HEK293 (cell line): ENCODE measurements at regions not wholly inside any gene's neighbourhood (a gene's known extent, or its start where the extent isn't known, plus 50 kb on each side); places are given as distances from the start of the nearest gene placed in this dataset.
A peak's percentile ranks its signal among the peaks of the same experiment; 100 is the strongest.

Source experiments
- CTCF ChIA-PET: fragments of 350-600 bp; formaldehyde crosslinking; extraction: SDS; loops from one replicate; lab custom pipeline; 2021; ENCODE audit warnings: antibody characterized with exemption; lab: Yijun Ruan, JAX
- POLR2A ChIA-PET: fragments of 300-600 bp; formaldehyde crosslinking; extraction: SDS; loops from one replicate; lab custom pipeline; 2020; ENCODE audit warnings: antibody characterized with exemption, inconsistent platforms; lab: Yijun Ruan, JAX
- H3K27ac ChIP-seq: fragments of 200-500 bp; sonication (Bioruptor generic); 2 replicates; pipeline ENCODE4 v1.5.1; 2014; ENCODE audit warnings: low read depth, low read length, control low read depth, inconsistent platforms; ENCODE audit errors: extremely low read depth
- H3K36me3 ChIP-seq, 2 experiments: fragments of 200-500 bp in 1 of 2; sonication (Bioruptor generic) in 1 of 2; 1 replicate in 1 of 2; 2 replicates in 1 of 2; pipeline ENCODE4 v1.5.1; 2014 to 2017; ENCODE audit warnings: inconsistent platforms in 2 of 2, low read length in 2 of 2; ENCODE audit not compliant: control insufficient read depth in 2 of 2, insufficient read depth in 1 of 2
- H3K4me1 ChIP-seq: fragments of 200-500 bp; sonication (Bioruptor generic); 2 replicates; pipeline ENCODE4 v1.5.1; 2014; ENCODE audit warnings: mild to moderate bottlenecking, low read length, inconsistent platforms; ENCODE audit not compliant: control insufficient read depth, insufficient read depth
- H3K4me3 ChIP-seq: 2 replicates; pipeline ENCODE4 v1.5.1; 2011; ENCODE audit warnings: low read depth, mild to moderate bottlenecking, control low read depth, low read length, moderate library complexity
- H3K9me3 ChIP-seq: fragments of 200-500 bp; sonication (Bioruptor generic); 2 replicates; pipeline ENCODE4 v1.5.1; 2014; ENCODE audit warnings: low read depth, low read length, inconsistent platforms; ENCODE audit not compliant: control insufficient read depth, insufficient read depth
- GLI4 ChIP-seq: fragments of 450-650 bp; formaldehyde crosslinking; IDR thresholded peaks from 2 replicates; pipeline ENCODE4 v1.5.1; 2016; ENCODE audit warnings: missing biosample characterization, missing genetic modification characterization
- GLIS2 ChIP-seq: fragments of 450-650 bp; formaldehyde crosslinking; IDR thresholded peaks from 2 replicates; pipeline ENCODE4 v1.5.1; 2016; ENCODE audit warnings: missing biosample characterization, missing genetic modification characterization
- KLF8 ChIP-seq: fragments of 450-650 bp; formaldehyde crosslinking; IDR thresholded peaks from 2 replicates; pipeline ENCODE4 v1.5.1; 2016; ENCODE audit warnings: missing biosample characterization, missing genetic modification characterization
- MYNN ChIP-seq: fragments of 450-650 bp; formaldehyde crosslinking; IDR thresholded peaks from 2 replicates; pipeline ENCODE4 v1.5.1; 2016; ENCODE audit warnings: missing biosample characterization, missing genetic modification characterization, borderline replicate concordance
- MZF1 ChIP-seq: fragments of 450-650 bp; formaldehyde crosslinking; IDR thresholded peaks from 2 replicates; pipeline ENCODE4 v1.5.1; 2017; ENCODE audit warnings: missing biosample characterization, missing genetic modification characterization, borderline replicate concordance
- PRDM4 ChIP-seq: fragments of 450-650 bp; formaldehyde crosslinking; IDR thresholded peaks from 2 replicates; pipeline ENCODE4 v1.5.1; 2017; ENCODE audit warnings: missing biosample characterization, missing genetic modification characterization
- ZBTB10 ChIP-seq: fragments of 450-650 bp; formaldehyde crosslinking; IDR thresholded peaks from 2 replicates; pipeline ENCODE4 v1.5.1; 2016; ENCODE audit warnings: missing biosample characterization, missing genetic modification characterization
- ZBTB44 ChIP-seq: fragments of 450-650 bp; IDR thresholded peaks from 2 replicates; pipeline ENCODE4 v1.5.1; 2018; ENCODE audit warnings: missing biosample characterization, mild to moderate bottlenecking, missing genetic modification characterization
- ZBTB6 ChIP-seq: fragments of 450-650 bp; formaldehyde crosslinking; IDR thresholded peaks from 2 replicates; pipeline ENCODE4 v1.5.1; 2017; ENCODE audit warnings: missing biosample characterization, missing genetic modification characterization
- ZBTB8A ChIP-seq: fragments of 450-650 bp; formaldehyde crosslinking; IDR thresholded peaks from 2 replicates; pipeline ENCODE4 v1.5.1; 2016; ENCODE audit warnings: missing biosample characterization, missing genetic modification characterization
- ZNF121 ChIP-seq: fragments of 450-650 bp; formaldehyde crosslinking; IDR thresholded peaks from 2 replicates; pipeline ENCODE4 v1.5.1; 2016; ENCODE audit warnings: missing biosample characterization, missing genetic modification characterization
- ZNF16 ChIP-seq: fragments of 450-650 bp; formaldehyde crosslinking; IDR thresholded peaks from 2 replicates; pipeline ENCODE4 v1.5.1; 2016; ENCODE audit warnings: low read depth, missing biosample characterization, missing genetic modification characterization
- ZNF223 ChIP-seq: fragments of 450-650 bp; formaldehyde crosslinking; IDR thresholded peaks from 2 replicates; pipeline ENCODE4 v1.5.1; 2016; ENCODE audit warnings: missing biosample characterization, missing genetic modification characterization
- ZNF23 ChIP-seq: fragments of 450-650 bp; formaldehyde crosslinking; IDR thresholded peaks from 2 replicates; pipeline ENCODE4 v1.5.1; 2016; ENCODE audit warnings: missing biosample characterization, missing genetic modification characterization, borderline replicate concordance
- ZNF302 ChIP-seq: fragments of 450-650 bp; formaldehyde crosslinking; IDR thresholded peaks from 2 replicates; pipeline ENCODE4 v1.5.1; 2016; ENCODE audit warnings: missing biosample characterization, missing genetic modification characterization, low read depth
- ZNF311 ChIP-seq: fragments of 450-650 bp; formaldehyde crosslinking; IDR thresholded peaks from 2 replicates; pipeline ENCODE4 v1.5.1; 2017; ENCODE audit warnings: missing biosample characterization, missing genetic modification characterization, borderline replicate concordance
- ZNF341 ChIP-seq: fragments of 450-650 bp; formaldehyde crosslinking; IDR thresholded peaks from 2 replicates; pipeline ENCODE4; 2016; ENCODE audit warnings: low read depth, missing biosample characterization, missing genetic modification characterization
- ZNF530 ChIP-seq: fragments of 450-650 bp; formaldehyde crosslinking; IDR thresholded peaks from 2 replicates; pipeline ENCODE4 v1.5.1; 2016; ENCODE audit warnings: low read depth, missing biosample characterization, missing genetic modification characterization
- ZNF544 ChIP-seq: fragments of 450-650 bp; formaldehyde crosslinking; IDR thresholded peaks from 2 replicates; pipeline ENCODE4 v1.5.0; 2017; ENCODE audit warnings: missing biosample characterization, missing genetic modification characterization
- ZNF560 ChIP-seq: fragments of 450-650 bp; formaldehyde crosslinking; IDR thresholded peaks from 2 replicates; pipeline ENCODE4 v1.5.1; 2017; ENCODE audit warnings: missing biosample characterization, missing genetic modification characterization, borderline replicate concordance
- ZNF629 ChIP-seq: fragments of 450-650 bp; formaldehyde crosslinking; IDR thresholded peaks from 2 replicates; pipeline ENCODE4 v1.5.1; 2017; ENCODE audit warnings: missing biosample characterization, missing genetic modification characterization

- TF ChIP-seq MZF1 (peak; percentile 77; the same call in 1 of the 2 replicates), ZNF544 (tag by site-specific recombination) (no peak)
- TF ChIP-seq, all 188 proteins: peak for 12
These were observed 2082.3 kb upstream of the CELF4 start (continued) for GRCh38 chr18:39647627-39648534.

- Histone ChIP-seq H3K9me3 (no peaks in the 10 kb centered on the region), H3K27ac (no peak overlapping the region), H3K36me3 (no peaks in the 10 kb centered on the region)
- no peak for TF ChIP-seq ZNF311 (tag by site-specific recombination)
- no peak for TF ChIP-seq ZNF629
- no peak for TF ChIP-seq ZNF223
- no peak for TF ChIP-seq ZBTB44 (tag by site-specific recombination)
- TF ChIP-seq ZNF341 (tag by site-specific recombination) = no peak
- no peak for TF ChIP-seq ZNF560 (tag by site-specific recombination)
- TF ChIP-seq KLF8 (tag by site-specific recombination) = no peak
- no peak for TF ChIP-seq ZNF121 (tag by site-specific recombination)
- no peak for TF ChIP-seq ZBTB6 (tag by site-specific recombination)
- no peak for TF ChIP-seq ZNF16
- TF ChIP-seq ZNF530 (tag by site-specific recombination) = no peak
- no peak for TF ChIP-seq ZNF23 (tag by site-specific recombination)
- TF ChIP-seq ZBTB10 (tag by site-specific recombination) = no peak
- TF ChIP-seq ZBTB8A (tag by site-specific recombination) = no peak
- no peak for TF ChIP-seq PRDM4
- TF ChIP-seq MYNN = no peak
- no peak for TF ChIP-seq GLI4 (tag by site-specific recombination)
- no peak for TF ChIP-seq GLIS2
- no peak for TF ChIP-seq ZNF302 (tag by site-specific recombination)
- TF ChIP-seq, all 188 proteins: peak for 0
- POLR2A ChIA-PET = no interaction called here
- CTCF ChIA-PET = interaction anchor here (0.7 kb wide), 1 partner anchor 84 kb away, joined by 3 read pairs; no protein-coding TSS in a partner anchor
- no peak overlapping the region for H3K4me3 ChIP-seq
- H3K4me1 ChIP-seq = no peaks in the 10 kb centered on the region
These were observed 2072.6 kb upstream of the CELF4 start for GRCh38 chr18:39638224-39638623.
